Body of pancreas (tissue), 4 donors: ENCODE measurements at regions not wholly inside any gene's neighbourhood (a gene's known extent, or its start where the extent isn't known, plus 50 kb on each side); places are given as distances from the start of the nearest gene placed in this dataset.
"Not testable (repeated sequence)": the region's sequence is repeated elsewhere in the genome, so short reads cannot be mapped to it uniquely, and the experiment has no call there.

Experiments
- ATAC-seq: fragments of 150-250 bp; one replicate; pipeline ENCODE4 v1.9.1; 2016
- DNase-seq, 4 donors: peaks; one replicate each; pipeline ENCODE4 v3.0.0-alpha.2; 2019
- H3K27ac ChIP-seq, 4 donors: fragments of 200-600 bp; sonication (generic); 1 replicate in 3 of 4; 2 replicates in 1 of 4; pipeline versions ENCODE4 v1.5.1 to v1.6.1; 2016 to 2019; ENCODE audit warnings: mild to moderate bottlenecking in 1 of 4, mixed read lengths in 1 of 4, moderate library complexity in 1 of 4
- H3K27me3 ChIP-seq, 2 donors: fragments of 200-600 bp; sonication (generic); one replicate each; pipeline ENCODE4 v1.6.0; 2016; ENCODE audit warnings: mild to moderate bottlenecking in 1 of 2
- H3K36me3 ChIP-seq, 2 donors: fragments of 200-600 bp; sonication (generic); replicated peaks in 1 of 2; 2 replicates each; pipeline ENCODE4 v1.5.1; 2016; ENCODE audit warnings: low read depth in 2 of 2; ENCODE audit not compliant: insufficient read depth in 1 of 2
- H3K4me1 ChIP-seq: fragments of 200-600 bp; sonication (generic); one replicate; pipeline ENCODE4 v1.6.0; 2016
- H3K4me3 ChIP-seq, 2 donors: fragments of 200-600 bp; sonication (generic); 1 replicate in 1 of 2; 2 replicates in 1 of 2; pipeline ENCODE4 v1.5.1; 2016 to 2019
- H3K9me3 ChIP-seq, 3 donors: fragments of 200-600 bp; sonication (generic); 1 replicate in 2 of 3; 2 replicates in 1 of 3; pipeline ENCODE4 v1.5.1; 2016
- CTCF ChIP-seq, 7 experiments: fragments of 450-650 bp in 4 of 7; fragments of 200-600 bp in 3 of 7; sonication (generic) in 3 of 7; IDR thresholded peaks; one replicate each; pipeline ENCODE4 v1.5.1; 2016 to 2019; ENCODE audit warnings: antibody characterized with exemption in 7 of 7
- POLR2A ChIP-seq, 3 donors: fragments of 450-650 bp; IDR thresholded peaks; one replicate each; pipeline ENCODE4 v1.6.1; 2016; ENCODE audit warnings: antibody characterized with exemption in 3 of 3, mild to moderate bottlenecking in 2 of 3
- WGBS, 2 donors: methylation state at CpG; one replicate each; pipeline ENCODE4 v1.1.5; 2017; 5-methylcytosine and 5-hydroxymethylcytosine counted together
- intact Hi-C: fragments of 100-400 bp; cut with DNase I; formaldehyde crosslinking; loops from one replicate; pipeline ENCODE4 v1.15.1; 2023

DNA sequence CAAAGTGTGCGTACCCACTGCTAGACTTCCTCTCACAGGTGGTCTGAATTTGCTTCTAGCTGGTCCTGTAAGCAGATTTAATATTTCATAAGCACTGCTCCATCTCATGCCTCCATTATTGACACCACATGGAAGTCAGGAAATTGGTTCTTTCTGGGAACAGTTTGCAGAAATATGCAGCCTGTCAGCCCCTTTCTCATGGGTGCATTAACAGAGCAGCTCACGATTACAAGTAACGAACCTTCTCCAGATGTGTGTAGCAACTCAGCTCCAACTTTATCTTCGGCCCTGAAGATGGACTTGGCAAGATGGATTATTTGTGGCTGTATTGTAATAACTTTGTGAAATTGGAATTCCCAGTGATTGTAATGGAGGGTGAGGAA lies 214.5 kb upstream of the DDHD1 start:
- no peaks in the 10 kb centered on the region for H3K9me3 ChIP-seq
- TF ChIP-seq POLR2A (IDR thresholded peaks at IDR 0.05) (no peak), CTCF (IDR thresholded peaks at IDR 0.05) (no peak)
- no peaks in the 10 kb centered on the region for H3K36me3 ChIP-seq
- intact Hi-C loops = no loop called here
- H3K4me1 ChIP-seq = no peaks in the 10 kb centered on the region
- no peak overlapping the region for H3K27ac ChIP-seq
- H3K4me3 ChIP-seq = no peak overlapping the region
- no peaks in the 10 kb centered on the region for H3K27me3 ChIP-seq
- 63 to 65% methylated on average over 4 of the region's 4 CpGs for whole genome bisulfite sequencing, 2 donors
- ATAC-seq (no peak), DNase-seq (no peak)

DNA sequence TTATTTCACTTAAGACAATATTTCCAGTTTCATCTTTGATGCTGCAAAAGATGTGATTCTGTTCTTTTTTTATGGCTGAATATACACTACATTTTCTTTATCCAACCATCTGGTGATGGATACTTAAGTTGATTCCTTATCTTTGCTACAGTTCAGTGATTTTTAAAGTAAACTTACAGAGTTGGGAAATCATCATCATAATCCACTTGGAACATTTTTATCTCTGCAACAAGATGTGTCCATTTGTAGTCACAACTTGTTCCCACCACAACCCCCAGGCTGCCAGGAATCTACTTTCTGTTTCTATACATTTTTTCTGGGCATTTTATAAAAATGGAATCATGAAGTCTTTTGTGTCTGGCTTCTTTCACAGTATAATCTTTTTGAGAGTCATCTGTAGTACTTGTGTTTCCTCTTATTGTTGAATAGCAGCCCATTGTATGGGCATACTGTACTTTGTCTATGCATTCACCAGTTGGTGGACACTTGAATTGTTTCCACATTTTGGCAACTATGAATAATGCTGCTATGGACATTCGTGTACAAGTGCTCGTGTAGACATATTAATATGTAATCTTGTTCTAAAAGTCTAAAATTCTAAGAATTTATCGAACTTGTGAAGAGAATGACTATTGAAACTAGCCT lies 212.5 kb upstream of the DDHD1 start:
- no peaks in the 10 kb centered on the region for H3K27me3 ChIP-seq
- intact Hi-C loops = no loop called here
- no peaks in the 10 kb centered on the region for H3K36me3 ChIP-seq
- H3K4me3 ChIP-seq = no peak overlapping the region
- TF ChIP-seq POLR2A (IDR thresholded peaks at IDR 0.05) (no peak), CTCF (IDR thresholded peaks at IDR 0.05) (no peak)
- no peaks in the 10 kb centered on the region for H3K9me3 ChIP-seq
- DNase-seq = no peak
- ATAC-seq = no peak
- no peaks in the 10 kb centered on the region for H3K4me1 ChIP-seq
- no peak overlapping the region for H3K27ac ChIP-seq
- WGBS, 2 donors = 81 to 84% methylated on average over 3 of the region's 3 CpGs

GRCh38 chr14:53362916-53363315 lies 209.8 kb upstream of the DDHD1 start:
- H3K4me1 ChIP-seq, H3K9me3 ChIP-seq, H3K4me3 ChIP-seq, ATAC-seq, intact Hi-C loops, H3K27me3 ChIP-seq, H3K36me3 ChIP-seq, DNase-seq, H3K27ac ChIP-seq: not testable (repeated sequence)
- WGBS, 2 donors = 76 to 94% methylated on average over 2 of the region's 2 CpGs

DNA sequence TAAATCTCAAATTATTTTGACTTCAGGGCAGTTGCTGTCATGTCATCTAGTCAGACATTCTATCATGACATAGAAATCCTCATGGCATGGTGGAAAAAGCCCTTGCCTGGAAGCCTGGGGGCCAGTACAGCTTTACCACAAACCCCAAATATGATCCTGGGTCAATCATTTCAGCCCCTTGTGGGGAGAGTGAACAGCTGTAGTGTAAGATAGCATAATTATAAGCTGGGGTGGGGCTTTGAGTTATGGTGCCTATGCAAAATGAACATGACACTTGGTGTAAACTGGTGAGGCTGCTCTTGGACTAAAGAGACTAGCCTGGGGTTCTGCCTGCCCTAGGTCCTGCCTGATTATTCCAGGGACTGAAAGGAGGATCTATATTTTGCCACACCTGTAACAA lies 207.7 kb upstream of the DDHD1 start:
- Histone ChIP-seq H3K27me3 (no peaks in the 10 kb centered on the region), H3K27ac (no peak overlapping the region), H3K4me1 (no peaks in the 10 kb centered on the region), H3K36me3 (no peaks in the 10 kb centered on the region), H3K4me3 (no peak overlapping the region), H3K9me3 (no peaks in the 10 kb centered on the region)
- DNase-seq = no peak
- no peak for ATAC-seq
- intact Hi-C loops = no loop called here
- no peak for TF ChIP-seq CTCF (IDR thresholded peaks at IDR 0.05)
- no peak for TF ChIP-seq POLR2A (IDR thresholded peaks at IDR 0.05)

- ATAC-seq = no peak
Measured at GRCh38 chr14:53358166-53358565, 205.0 kb upstream of the DDHD1 start.

More at GRCh38 chr14:53358166-53358565, 205.0 kb upstream of the DDHD1 start:
- H3K27me3 ChIP-seq = no peaks in the 10 kb centered on the region
- intact Hi-C loops = no loop called here
- no peaks in the 10 kb centered on the region for H3K4me1 ChIP-seq
- H3K27ac ChIP-seq = no peak overlapping the region
- TF ChIP-seq CTCF (IDR thresholded peaks at IDR 0.05) (no peak), POLR2A (IDR thresholded peaks at IDR 0.05) (no peak)
- H3K36me3 ChIP-seq = no peaks in the 10 kb centered on the region
- no peaks in the 10 kb centered on the region for H3K9me3 ChIP-seq
- DNase-seq = no peak
- H3K4me3 ChIP-seq = no peak overlapping the region
